ENCODE measurements at regions not wholly inside any gene's neighbourhood (a gene's known extent, or its start where the extent isn't known, plus 50 kb on each side); places are given as distances from the start of the nearest gene placed in this dataset.

- TF ChIP-seq, protein P1, sequence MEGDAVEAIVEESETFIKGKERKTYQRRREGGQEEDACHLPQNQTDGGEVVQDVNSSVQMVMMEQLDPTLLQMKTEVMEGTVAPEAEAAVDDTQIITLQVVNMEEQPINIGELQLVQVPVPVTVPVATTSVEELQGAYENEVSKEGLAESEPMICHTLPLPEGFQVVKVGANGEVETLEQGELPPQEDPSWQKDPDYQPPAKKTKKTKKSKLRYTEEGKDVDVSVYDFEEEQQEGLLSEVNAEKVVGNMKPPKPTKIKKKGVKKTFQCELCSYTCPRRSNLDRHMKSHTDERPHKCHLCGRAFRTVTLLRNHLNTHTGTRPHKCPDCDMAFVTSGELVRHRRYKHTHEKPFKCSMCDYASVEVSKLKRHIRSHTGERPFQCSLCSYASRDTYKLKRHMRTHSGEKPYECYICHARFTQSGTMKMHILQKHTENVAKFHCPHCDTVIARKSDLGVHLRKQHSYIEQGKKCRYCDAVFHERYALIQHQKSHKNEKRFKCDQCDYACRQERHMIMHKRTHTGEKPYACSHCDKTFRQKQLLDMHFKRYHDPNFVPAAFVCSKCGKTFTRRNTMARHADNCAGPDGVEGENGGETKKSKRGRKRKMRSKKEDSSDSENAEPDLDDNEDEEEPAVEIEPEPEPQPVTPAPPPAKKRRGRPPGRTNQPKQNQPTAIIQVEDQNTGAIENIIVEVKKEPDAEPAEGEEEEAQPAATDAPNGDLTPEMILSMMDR (IDR thresholded peaks at IDR 0.05): no peak
- TF ChIP-seq POLR2A (IDR thresholded peaks at IDR 0.05): no peak
Observed at GRCh38 chr10:69685802-69686585, 55.9 kb downstream of the FAM241B start.

Data from prostate gland (tissue), 2 donors.